Activated CD8-positive, alpha-beta memory T cell treated with anti-CD3 and anti-CD28 coated beads, Interleukin-2, amount 50 U/mL, for 24 hours (primary cell): ENCODE measurements at regions not wholly inside any gene's neighbourhood (a gene's known extent, or its start where the extent isn't known, plus 50 kb on each side); places are given as distances from the start of the nearest gene placed in this dataset.
"Not testable (repeated sequence)": the region's sequence is repeated elsewhere in the genome, so short reads cannot be mapped to it uniquely, and the experiment has no call there.

Experiments
- DNase-seq: peaks from one replicate; pipeline ENCODE4 v3.0.0-alpha.2; 2020; ENCODE audit errors: extremely low read depth

DNA sequence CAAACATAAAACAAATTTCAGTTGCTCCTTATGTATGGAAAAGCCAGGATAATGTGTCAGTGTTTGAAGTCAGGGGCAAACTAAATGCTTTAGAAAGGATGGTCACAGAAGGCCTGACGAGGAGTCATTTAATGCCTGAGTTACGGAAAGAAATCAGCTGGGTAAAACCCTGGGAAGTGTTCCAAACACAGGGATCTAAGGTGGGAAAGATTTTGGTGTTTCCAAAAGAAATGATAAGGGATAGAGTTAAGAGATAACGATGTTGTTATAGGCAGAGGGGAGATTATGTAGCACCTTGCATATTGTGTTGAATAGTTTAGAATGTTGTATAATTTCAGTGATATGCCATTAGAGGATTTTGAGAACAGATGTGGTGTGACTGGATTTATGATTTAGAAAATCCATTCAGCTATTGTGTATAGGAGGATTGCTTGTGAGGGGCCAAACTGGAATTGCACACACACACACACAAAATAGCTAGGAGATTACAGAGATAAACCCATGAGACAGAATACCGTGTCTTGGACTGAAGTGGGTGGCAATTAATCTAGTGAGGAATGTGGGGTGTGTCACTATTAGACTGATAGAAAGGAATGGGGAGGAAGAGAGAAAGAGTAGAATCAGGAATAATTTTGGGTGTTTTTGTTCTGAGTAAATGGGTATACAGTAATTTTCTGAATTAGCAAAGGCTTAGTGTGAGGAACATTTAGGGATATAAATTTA lies 274.2 kb upstream of the DAB2 start:
- no peak for DNase-seq

DNA sequence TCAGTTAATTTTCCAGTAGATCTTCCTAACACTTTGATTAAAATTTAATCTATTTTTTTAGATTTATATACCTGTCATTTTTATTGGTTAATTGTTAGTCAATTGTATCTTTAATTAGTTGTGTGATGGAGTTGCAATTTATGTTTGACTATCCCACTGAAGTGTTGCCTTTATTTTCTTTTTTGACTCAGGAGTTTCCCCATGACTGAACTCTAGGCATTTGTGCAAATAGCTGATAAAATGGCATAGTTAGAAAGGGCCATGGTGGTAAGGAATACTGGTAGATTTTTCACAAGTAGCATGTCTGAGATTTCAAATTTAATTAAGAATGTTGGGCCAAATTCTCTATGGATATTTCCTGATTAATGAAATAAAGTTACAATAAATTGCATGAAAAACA lies 273.1 kb upstream of the DAB2 start:
- DNase-seq, result no peak

DNA sequence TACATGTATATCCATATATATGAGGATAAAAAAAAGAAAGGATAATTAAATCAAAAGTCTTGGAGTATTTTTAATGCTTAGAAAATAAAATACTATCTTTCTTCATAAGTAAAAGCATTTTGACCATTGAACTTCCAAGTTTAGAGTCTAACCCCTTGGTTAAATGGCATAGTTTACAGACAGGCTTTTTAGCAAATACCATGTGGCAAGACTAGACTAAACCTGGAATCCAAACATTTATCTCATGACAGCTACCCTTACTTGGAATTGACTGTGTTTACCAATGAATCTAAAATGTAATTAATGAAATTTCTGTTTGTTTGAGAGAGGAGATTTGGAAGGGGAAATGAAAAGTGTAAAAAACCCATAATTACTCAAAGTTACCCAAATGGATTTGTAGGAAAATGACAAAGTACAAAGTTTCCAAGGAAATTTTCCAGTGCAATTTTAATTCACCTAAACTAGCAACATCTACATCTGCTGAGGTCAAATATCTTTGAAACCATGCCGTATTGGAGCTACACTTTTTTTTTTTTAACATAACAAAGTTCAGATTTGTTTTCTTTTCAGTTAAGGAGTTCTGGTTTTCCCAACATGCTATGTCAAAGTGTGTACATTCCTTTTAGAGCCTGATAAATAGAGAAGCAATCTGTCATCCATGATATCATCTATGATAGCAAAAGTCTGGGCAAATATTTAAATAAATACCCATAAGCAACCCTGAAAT lies 272.1 kb upstream of the DAB2 start:
- DNase-seq, result no peak

DNA sequence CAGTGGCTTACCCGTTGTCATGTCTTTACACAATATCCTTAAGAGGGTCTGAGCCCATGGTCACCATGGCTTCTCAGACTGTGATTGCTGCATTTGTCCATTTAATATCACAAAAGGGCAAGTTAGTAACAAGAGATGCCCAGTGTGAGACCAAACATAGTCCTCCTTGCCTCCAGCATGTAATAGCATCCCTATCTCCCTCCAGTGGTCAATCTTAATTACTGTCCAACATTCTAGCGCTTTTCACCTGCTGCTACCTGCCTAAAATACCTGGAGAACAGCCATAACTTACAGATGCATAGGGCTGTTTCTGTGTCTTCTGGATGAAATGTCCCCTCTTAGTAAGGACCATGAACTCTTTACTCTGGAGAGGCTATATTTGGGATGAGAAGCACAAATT lies 267.2 kb upstream of the DAB2 start:
- no peak for DNase-seq

DNA sequence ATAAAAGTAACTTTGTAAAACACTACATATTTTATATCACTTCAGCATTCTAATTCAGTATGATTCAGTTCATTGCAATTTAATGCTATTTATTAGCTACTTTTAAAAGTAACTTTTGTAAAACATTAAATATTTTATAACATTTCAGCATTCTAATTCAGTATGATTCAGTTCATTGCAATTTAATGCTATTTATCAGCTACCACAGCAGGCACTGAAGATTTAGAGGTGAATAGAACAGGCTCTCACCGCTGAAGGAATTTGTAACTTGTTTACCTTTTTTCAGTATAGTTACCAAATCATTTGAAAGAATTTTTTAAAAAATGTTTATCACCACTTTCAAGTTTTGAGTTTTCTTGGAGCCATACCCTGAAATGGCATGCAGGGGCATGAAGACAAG lies 266.4 kb upstream of the DAB2 start:
- DNase-seq, result no peak

DNA sequence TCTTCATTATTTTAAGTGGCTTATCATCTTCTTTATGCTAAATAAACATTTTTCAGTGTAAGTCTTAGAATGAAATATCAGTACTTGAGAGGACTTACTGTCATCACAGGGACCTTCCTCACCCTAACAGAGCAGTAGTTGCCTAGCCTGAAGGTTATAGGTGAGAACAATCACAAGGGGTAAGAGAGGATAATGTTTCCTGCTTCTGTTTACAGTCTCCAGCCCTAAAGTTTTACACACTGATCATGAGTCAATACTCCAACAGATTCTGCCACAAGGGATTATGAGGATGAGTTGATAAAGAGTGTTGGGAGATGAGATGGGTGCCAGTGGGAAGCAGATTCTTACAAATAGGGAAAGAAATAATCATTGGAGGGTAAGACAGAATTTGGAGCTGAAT lies 265.1 kb upstream of the DAB2 start:
- DNase-seq, result no peak

DNA sequence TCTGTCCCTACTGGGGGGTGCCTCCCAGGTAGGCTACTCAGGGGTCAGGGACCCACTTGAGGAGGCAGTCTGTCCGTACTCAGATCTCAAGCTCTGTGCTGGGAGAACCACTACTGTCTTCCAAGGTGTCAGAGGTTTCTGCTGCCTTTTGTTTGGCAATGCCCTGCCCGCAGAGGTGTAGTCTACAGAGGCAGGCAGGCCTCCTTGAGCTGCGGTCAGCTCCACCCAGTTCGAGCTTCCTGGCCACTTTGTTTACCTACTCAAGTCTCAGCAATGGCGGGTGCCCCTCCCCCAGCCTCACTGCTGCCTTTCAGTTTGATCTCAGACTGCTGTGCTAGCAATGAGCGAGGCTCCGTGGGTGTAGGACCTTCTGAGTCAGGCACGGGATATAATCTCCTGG lies 263.1 kb upstream of the DAB2 start:
- not testable (repeated sequence) for DNase-seq

DNA sequence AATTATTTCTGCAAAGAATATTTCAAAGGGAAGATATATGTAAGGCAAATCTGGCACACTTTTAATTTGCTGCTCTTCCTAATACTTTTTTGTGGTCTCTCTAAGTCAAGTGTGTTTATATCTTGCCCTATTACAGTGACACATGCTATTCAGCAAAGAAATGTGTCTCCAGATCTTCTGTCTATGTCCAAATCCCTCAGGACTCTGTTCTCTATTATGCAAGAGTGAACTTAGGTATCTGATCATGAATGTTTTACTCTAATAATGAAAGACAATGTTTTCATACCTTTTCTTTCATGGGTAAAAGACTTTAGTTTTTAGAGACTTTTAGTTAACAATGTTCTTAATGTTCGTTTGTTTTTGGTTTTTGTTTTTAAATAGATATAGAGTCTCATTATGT lies 255.4 kb upstream of the DAB2 start:
- DNase-seq, result no peak

DNA sequence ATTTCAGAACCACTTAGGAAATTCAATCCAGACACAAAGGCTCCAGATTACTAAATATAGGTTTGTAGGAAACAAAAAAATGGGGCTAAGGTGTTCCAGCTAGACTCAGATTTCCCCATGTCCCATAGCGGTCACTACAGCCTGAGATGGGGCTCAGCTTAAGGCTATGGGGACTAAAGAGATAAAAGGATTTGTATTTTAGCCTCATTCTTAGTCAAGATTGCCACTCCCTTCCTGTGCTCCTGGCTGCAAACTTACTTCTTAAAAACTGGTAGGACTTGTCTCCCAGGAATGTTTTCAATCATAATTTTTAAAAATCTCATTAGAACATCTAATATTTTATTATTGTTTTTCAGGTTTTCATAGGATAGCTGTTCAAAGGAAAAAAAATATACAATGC lies 253.8 kb upstream of the DAB2 start:
- DNase-seq, result no peak

DNA sequence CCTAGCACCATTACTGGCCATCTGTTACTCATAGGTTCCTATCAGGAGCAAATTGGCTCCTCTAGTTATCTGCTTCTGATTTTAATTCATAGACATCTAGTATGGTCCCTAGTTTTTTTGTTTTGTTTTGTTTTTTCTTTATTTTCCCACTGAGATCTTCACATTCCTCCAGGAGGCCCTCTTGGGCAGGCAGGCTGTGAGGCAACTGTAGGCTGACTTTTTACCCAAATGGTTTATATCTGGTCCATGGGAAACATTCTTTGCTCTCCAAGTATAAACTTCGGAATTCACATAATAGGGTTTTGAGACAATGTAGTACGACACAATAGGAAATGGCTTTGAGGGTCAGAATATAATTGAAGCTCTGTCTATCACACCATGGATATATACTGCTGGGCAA lies 250.9 kb upstream of the DAB2 start:
- no peak for DNase-seq

DNA sequence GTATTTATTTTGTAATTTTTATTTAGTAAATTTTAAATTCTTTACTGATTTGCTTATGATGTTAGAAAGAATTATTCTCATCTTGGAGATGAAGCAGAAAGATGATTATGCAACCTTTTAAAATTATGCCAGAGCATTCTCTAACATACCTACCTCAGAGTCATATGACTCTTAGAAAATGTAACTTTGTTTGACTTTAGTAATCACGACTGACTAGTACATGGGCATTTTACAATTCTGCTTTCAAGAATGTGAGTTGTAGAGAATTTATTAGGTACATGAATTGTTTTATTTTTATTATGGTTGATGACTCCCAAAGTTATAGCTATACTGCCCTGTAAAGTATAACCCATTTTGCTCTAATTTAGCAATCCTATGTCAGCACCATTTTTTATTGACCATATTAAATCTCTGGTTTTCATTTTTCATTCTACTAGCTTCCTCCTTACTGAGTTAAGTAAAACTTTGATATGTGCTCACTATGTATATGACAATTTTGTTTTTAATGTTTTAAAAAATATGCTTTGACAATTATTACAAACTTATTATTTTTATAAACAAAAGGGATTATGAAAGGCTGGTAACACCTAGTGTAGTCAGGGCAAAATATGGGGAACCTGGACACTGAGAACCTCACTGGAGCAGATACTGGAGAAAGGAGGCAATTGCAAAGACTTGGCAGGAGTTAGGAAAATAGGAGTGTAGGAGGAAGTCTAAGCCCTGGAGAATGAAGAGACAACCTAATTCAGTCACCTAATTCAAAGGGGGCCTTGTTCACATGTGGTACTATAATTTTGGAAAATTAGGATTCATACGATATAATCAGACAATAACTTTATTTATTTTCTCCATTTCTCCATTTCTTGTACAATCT lies 249.7 kb upstream of the DAB2 start:
- DNase-seq, result no peak

DNA sequence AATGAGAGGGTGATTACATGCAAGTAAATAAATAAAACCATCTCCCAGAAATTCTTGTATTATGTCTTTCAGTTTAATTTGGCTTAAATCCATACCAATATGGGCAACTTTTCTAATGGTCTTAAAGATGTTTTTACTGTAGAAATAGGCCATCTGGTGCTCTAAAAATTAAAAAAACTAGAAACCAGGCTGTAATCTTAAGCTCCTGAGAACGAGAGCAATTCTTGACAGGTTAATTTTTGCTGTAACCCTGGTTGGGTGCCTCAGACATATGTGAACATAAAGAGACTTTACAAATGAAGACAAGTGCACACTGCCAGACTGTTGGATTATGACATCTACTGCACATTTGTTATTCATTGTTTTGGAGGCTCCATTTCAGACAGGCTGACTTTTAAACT lies 246.8 kb upstream of the DAB2 start:
- DNase-seq, result no peak

DNA sequence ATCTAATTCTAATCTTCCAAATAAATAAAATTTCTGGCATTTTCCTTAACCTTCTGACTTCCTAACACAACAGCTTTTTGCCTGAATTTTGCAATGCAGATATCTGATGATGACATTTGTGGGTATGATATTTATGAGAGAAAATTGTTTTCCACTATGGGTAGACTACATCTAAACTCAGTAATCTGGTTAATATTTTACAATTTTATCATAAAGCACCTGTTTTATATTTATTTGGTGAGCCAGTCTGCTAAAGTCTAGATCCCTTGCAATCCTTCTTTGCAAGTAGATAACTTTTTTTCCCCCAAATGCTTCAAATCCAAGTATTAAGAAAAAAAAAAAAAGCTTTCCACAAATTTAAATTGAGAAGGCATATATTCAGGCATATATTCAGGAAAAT lies 246.2 kb upstream of the DAB2 start:
- DNase-seq, result no peak

DNA sequence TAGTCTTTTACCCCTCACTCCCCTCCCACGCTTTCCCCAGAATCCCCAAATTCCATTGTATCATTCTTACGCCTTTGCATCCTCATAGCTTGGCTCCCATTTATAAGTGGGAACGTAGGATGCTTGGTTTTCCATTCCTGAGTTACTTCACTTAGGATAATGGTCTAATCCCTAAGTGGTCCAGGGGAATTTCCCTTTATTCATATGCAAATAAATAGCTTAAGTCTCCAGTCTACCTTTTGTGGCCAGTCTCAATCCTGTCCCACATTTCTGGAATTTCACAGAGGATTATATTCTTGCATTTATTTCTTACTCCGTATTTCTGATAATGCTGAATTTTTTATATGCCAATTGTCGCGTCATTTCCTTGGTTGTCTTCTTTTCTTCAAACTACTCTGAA lies 245.6 kb upstream of the DAB2 start:
- no peak for DNase-seq

DNA sequence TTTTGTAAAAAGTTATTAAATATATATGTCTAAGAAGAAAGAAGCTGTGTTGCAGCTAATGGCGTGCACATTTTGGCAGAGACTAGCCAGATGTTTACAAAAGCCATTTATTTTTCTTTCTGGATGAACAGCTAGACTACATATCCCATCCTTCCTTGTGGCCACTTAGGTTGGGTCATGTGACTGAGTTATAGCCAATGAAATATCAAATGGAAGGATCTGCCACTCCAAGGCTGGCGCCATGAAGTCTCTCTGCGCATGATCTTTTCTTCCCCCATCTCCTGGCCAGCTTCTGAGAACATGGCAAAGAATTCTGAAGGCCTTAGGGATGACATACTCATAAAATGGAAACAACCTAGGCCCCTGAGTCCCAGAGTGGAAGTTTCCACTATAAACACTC lies 244.2 kb upstream of the DAB2 start:
- DNase-seq, result no peak

DNA sequence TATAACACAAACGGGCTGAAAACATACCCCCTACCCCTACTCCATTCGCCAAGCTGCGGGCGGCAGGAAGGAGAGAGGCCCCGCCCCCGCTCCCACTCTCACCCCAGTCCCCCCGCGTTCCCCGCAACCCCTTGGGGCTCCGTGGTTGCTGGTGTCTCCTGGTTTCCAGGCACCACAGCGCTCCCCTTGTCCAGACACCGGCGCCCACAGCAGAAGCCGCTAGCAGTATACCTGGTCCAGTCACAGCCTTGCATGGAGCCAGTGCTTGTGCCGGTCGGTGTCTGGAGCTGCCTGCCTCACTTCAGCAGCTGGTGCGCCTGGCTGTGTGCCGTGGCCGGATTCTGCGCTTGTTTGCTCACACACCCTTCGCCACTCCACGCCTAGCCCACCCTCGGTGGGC lies 240.5 kb upstream of the DAB2 start:
- DNase-seq, result no peak

DNA sequence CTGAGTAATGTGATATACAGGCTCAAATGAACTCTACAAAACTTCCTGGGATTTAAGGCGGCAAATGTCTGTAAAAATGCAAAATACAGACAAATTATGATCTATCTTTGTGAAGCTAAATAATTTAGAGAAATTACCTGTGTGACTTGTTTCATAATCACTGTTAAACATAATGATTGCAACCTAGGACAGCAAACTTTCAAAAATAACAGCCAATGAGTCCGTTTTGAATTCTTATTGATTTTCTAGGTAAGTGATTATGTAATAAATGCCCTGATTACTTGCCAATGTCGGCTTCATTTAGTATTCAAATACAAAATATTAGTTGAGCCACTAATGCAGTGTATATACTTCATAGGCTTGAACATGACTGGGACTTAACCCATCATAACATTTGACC lies 238.2 kb upstream of the DAB2 start:
- no peak for DNase-seq

DNA sequence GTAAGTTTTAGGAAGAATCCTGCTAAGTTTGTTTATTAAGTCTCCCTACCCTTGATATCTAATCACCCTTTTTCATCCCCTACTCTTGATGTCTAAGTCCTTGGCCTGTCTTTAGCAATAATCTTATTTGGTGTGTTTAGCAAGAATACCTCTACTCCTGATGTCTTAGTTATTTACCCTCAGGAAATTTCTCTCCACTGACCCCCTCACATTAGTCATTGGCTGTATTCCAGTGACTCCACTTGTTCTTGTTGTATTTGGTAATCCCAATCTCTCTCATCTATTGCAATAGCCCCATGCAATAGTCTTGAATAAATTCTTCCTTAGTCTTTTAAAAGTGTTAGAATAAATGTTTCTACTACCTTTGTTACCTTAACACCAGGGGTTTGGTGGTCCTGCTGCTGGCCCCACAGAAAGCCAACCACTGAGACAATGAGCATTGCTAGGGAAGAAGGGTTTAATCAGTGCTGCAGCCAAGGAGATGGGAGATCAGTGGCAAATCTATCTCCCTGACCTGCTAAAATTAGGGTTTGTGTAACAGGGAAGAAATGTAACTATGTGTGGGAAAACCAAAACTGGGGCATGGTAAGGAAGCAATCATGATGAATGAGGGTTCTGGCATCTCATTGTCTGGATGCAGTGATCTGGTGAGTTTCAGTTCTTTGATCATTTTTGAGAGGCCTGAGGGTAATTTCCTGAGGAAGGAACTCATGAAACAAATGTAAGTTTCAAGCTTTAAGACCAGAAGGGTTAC lies 236.4 kb upstream of the DAB2 start:
- DNase-seq, result no peak

DNA sequence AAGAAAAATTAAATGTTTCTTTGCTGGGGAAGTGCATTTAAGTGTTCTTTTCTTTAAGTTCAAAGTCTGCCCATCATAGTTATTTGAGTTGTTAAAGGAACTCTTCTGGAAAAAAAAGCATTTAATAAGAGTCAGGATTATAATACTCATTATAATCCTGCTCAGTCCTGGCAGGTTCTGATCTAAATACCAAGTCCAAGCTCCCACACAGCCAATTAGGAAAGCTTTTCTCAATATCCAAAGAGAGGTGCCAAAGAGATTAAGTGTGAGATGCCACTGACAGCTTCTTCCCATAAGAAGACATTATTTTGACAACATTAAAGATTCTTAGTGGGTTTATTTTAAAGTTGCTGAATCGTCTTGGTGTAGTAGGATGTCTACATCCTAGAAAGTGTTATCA lies 235.2 kb upstream of the DAB2 start:
- DNase-seq, result no peak

DNA sequence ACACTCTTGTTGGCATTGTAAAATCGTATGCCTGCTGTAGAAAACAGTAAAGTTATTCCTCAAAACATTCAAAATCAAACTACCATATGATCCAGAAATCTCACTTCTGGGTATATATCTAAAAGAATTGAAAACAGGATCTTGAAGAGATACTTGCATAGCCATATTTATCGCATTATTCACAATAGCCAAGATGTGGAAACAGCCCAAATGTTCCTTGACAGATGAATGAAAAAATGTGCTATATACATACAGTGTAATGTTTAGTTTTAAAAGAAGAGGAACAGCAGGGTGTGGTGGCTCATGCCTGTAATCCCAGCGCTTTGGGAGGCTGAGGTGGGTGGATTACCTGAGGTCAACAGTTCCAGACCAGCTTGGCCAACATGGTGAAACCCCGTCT lies 234.1 kb upstream of the DAB2 start:
- DNase-seq, result no peak

DNA sequence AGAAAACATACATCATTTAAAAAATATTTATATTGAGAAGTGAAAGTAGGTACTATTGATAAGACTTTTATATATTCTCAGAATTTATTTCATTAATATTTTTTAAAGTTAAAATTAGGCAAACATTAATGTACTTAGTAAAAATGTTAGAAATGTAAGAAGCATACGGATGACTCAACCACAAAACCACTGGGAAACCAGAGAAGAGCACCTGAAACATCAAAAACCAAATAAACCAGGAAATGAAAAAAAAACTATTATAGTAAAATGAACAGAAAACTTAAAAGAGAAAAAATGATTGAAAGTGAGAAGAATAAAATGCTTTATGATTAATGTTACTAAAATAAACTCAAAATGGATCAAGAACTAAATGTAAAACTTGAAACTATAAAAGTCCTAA lies 233.2 kb upstream of the DAB2 start:
- DNase-seq, result no peak

DNA sequence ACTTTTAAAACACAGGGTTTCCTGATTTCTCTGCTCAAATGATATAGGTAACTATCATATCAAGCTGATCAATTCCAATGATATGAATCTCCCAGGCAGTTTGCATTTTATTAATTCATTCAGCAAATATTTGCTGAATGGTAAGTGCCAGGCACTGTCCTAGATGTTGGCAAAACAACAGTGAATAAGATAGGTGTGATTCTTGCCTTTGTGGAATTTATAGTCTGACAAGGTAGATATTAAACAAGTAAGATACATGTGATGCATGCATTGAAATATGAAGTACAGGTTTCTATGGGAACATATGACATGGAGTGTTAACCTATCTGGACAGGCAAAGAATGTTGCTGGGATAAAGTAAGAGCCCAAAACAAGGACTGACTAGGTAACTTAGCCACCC lies 231.8 kb upstream of the DAB2 start:
- DNase-seq, result no peak
